Stimulated activated CD8-positive, alpha-beta memory T cell treated with anti-CD3 and anti-CD28 coated beads, Interleukin-15, amount 100 ng/mL, for 4 hours (primary cell): ENCODE measurements at regions not wholly inside any gene's neighbourhood (a gene's known extent, or its start where the extent isn't known, plus 50 kb on each side); places are given as distances from the start of the nearest gene placed in this dataset.
"Not testable (repeated sequence)": the region's sequence is repeated elsewhere in the genome, so short reads cannot be mapped to it uniquely, and the experiment has no call there.

ENCODE experiments used
- DNase-seq, 2 donors: peaks; one replicate each; pipeline ENCODE4 v3.0.0-alpha.2; 2020; ENCODE audit warnings: low read depth in 2 of 2

DNA sequence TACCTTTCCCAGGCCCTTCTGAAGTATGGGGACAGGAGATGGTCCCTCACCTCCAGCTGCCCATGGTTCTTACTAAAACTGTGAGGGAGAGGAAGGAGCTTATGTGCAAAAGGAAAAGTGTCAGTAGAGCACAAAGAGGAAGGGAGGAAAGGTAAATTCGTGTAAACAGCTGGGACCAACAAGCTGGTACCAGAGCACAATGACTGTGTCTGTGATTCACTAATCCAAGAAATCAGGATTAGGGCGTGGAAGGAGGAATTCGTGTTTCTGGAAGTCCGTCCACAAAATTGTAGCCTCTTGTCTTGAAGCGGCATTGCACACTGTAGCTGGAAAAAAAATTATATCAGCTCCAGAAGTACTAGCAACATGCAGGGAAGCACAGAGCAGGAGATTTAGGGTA is 129.0 kb upstream of the RREB1 start:
- DNase-seq: no peak

DNA sequence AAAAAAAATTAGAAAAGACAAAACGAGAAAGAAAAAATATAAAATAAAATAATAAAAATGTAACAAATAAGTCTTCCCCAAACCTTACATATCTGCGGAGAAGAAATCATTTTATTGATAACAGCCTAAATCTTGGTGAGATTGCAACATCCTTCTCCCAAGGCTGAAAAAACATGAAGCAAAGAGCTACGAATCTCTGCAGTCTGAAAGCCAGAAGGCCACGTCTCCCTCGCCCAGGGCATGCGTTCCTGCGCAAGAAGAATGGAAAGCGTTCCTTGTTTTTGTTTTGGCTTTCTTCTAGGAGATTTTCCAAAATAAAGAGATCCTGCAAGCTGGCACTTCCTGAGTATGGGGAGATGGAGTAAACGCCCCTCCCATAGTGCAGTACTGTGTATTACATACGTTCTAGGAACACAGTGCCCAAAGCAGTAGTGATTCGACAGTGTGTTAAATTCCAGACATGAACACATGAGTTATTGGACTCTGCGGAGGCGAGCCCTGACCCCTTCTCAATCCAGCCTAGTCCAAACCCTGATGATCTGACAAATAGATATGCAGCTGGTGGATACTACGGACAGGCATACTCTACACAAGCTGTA is 126.7 kb upstream of the RREB1 start:
- DNase-seq: no peak

DNA sequence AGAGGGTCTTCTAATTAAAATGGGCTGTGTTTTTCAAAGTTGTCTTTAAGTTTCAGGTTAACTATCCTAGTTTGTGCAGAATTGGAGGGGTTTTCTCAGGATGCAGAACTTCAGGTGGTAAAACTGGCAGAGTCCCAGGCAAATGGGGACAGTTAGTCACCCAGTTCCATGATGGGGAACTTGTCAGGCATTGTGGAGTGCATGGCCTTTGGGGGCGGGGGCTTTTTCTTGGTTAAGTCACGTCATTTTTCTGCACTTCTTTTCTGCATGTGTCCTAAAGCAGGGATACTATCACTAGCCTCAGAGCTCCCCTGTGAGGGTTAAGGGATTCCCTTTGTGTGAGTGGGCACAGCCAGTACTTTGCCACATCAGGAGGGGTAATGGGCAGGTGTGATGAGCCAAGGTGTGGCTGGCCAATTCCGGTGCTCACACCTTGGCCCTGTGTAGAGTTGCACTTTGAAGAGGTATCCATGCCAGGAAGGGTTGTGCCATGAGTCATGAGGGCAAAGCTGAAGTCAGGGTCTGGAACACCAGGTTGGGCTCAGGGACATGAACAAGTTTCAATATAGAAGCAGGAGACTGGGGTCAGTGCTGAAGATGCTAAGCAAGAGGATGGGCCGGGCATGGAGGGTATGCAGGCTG is 126.0 kb upstream of the RREB1 start:
- DNase-seq: no peak

DNA sequence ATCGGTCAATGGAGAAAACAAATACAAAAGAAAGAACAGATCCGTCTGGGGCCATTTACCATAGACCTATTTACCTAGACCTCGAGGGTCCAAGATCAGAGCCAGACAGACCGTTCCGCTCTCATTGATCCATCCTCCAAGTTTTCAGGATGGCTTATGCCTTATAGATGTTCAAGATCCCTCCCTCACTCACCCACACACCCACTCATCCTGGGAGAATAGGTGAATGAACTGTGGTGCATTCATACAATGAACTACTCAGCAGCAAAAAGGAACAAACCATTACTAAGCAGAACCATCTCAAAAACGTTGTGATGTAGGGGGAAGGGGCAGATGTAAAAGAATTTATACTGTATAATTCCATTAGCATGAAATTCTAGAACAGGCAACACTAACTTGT is 125.1 kb upstream of the RREB1 start:
- no peak for DNase-seq

DNA sequence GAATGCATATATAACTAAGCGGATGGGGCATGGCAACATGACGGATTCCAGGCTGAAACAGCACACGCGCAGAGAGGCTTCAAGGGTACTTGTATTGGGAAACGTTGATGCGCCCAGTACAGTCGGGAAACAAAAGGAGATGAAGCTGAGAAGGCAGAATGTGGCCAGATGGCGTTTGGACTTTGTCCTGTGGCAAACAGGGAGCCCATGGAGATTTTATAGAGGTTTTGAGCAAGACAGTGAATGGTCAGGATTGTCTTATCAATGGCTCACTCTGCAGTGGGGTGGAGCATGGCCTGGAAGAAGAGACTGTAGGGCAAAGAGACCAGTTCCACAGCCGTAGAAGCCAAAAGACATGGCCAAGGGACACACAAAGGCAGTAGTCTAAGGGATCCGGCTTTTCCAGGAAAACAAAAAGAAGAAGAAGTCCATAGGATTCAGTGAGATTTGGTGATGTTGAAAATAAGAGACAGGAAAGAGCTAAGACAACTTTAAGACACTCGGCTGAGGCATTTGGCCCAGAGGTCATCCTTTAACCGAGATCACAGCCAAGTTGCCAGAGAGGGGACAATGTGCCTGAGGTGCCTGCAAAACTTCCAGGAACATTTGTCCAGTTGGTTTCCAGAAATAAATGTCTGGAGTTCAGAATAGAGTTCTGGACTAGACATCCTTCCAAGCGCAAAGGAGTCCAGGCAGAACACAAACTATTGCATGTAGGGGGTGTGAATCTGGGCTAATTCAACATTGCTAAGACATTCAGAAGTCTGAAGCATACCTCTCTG is 123.0 kb upstream of the RREB1 start:
- DNase-seq: no peak

DNA sequence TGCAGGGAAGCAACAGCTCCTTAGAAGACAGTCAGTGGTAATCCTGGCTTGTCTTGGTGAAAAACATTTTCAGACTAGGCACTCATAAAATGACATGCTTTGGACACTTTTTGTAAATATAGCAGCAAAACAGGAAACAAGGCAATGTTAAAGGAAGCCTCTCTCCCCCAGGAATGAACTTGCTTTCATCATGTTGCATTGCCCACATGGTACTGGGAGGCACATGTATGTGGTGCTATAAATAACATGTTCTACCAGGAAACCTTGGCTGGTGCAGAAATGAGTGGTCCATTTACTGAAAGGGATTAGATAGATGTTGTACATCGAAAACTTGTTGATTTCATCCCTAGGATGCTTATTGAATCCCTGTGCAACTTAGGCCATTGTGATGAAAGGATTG is 121.4 kb upstream of the RREB1 start:
- DNase-seq: no peak

DNA sequence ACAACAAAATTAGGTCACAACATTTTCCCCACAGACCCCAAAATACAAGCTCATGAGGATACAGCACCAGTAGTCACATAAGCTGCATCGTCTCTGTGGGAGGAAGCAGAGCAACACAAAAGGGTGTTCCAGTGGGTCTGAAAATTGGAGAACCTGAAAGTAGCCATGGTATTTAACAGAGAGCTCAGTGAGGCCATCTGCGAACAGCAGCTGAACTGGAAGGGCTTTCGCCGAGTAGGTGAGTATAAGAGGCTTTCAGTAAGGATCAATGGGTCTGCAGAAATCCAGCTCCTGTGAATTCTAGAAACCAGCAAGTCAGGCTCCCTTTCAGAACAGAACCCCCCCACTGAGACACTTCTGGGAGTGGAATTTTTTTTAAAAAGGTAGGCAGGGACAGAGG is 120.0 kb upstream of the RREB1 start:
- DNase-seq: no peak

DNA sequence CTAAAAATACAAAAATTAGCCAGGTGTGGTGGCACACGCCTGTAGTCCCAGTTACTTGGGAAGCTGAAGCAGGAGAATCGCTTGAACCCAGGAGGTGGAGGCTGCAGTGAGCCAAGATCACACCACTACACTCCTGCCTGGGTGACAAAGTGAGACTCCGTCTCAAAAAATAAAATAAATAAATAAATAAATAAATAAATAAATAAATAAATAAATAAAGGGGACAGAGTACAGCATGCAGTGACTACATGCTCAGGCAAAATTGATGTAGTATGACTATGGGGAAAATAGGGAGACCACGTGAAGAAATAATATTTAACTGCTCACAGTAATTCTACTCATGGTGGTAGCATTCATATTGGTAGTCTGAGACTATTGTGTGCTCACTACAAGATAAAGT is 117.7 kb upstream of the RREB1 start:
- not testable (repeated sequence) for DNase-seq

DNA sequence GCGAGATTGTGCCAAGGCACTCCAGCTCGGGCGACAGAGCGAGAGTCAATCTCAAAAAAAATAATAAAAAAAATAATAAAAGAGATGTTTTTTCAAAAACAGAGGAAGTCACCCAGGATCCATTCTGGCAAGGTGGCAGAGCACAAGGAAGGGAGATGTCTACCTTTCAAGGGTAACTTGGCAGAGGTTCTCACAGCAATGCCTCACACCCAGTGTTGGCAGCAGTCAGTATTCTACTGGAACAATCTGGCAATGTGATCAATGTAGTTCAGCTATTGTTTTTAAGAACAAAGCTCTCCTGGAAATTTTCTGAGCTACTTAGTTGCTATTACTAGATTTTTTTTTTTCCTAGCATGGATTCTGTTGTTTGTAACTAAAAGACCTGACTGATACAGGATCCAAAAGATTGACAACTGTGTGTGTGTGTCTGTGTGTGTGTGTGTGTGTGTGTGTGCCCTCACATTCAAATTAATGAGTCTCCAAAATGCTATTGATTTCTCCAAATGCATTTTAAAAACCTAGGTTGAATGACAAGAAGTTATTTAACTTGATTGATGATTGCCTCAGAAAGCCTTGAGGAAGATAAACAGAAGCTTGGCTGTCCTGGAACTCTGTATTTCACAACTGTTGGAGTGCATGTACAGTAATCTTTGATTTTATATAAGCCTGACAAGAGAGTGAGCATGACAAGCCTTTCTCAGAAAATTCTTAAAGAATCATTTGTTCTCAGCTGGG is 114.1 kb upstream of the RREB1 start:
- DNase-seq: no peak

DNA sequence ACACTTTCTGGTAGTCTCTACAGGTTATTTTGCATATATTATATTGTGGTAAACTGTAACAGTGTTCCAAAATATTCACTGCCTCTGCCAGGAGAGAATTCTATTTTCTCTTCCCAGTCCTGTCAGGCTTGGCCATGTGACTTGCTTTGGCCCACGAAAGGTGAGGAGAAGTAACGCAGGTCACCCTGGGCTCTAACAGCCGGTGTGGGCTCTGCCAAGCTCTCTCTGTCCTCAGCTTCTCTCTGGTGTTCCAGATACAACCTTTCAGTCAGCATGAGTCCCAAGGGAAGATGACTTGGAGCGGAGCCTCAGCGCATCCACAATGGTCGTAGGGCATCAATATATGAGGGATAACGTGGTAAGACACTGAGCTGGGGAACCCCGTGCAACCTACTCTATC is 113.0 kb upstream of the RREB1 start:
- no peak for DNase-seq

DNA sequence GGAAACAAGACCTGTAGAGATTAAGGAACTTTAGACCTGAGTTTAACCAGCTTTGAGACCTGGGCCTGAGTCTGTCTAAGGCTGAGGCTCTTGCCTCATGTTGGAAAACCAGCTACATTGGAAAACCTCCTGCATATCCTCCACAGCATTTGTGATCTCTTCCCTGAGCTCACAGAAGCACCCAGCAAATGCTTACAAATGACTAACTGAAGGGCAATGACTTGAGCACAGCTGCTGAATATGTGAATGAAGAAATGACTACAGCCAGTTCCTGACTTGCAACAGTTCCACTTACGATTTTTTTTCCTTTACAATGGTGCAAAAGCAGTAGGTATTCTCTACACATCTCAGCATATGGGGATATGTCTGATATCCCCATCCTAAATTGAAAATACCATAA is 112.4 kb upstream of the RREB1 start:
- DNase-seq: no peak

DNA sequence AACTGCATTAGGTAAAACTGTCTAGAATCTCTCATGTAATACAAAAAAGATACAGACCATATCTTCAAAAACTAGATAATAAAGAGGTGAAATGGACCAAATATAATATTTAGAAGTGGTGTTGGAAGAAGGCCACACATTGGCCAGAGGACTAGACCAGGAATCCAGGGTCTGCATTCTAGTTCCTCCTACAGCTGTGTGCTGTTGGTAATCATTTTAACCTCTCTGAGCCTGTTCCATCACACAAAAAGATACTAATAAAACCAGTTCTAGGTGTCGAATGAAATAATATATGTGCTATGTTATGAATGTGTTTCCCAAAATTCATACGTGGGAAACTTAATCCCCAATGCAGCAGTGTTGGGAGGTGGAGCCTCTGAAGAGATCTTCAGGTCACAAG is 111.6 kb upstream of the RREB1 start:
- no peak for DNase-seq

DNA sequence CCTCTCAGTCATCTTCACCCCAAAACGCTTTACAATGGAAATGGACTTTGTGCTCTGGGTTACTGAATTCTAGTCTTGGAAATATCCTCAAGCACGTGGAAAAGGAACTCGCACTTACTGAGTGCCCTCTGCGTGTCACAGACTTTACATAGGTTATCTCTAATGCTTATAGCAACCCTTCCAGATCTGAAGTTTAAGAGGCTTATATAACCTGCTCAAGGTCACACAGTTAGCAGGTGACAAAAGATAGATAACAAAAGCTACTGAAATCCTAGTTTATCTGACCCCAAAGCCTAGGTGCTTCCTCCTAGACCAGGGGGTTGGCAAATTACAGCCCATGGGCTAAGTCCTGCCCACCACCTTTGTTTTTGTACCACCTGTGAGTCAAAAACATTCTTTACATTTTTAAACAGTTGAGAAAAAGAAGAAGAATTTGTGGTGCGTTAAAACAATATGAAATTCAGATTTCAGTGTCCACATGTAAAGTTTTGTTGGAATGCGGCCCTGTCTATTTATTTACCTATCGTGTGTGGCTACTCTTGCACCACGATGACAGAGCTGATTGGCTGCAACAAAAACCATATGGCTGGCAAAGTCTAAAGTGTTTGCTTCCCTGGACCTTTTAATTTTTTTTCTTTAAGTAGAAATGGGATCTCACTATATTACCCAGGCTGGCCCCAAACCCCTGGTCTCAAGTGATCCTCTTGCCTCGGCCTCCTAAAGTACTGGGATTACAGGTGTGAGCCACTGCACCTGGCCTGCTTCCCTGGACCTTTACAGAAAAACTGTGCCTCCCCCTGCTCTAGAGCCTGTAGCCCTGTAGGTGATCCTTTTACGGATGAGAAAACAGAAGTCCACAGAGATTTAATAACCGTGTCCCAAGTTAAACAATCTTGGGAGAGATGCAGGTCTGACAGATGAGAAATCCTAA is 110.2 kb upstream of the RREB1 start:
- no peak for DNase-seq

DNA sequence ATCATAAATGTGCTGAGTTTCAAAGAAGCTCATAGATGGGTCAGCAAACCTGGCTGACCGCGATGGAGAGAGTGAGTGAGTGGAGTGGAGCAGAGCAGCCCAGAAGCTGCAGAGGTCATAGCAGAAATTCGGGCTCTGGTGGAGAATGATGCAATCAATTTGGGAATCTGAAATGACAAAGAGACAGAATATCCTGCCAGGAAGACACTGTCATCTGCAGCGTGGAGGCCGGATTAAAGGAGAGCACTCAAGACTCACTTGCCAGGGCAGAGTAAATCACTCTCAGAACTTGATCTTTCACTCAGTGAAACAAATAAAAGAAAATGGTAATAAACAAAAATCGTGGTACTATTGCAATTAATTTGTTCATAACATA is 109.6 kb upstream of the RREB1 start:
- DNase-seq: no peak

DNA sequence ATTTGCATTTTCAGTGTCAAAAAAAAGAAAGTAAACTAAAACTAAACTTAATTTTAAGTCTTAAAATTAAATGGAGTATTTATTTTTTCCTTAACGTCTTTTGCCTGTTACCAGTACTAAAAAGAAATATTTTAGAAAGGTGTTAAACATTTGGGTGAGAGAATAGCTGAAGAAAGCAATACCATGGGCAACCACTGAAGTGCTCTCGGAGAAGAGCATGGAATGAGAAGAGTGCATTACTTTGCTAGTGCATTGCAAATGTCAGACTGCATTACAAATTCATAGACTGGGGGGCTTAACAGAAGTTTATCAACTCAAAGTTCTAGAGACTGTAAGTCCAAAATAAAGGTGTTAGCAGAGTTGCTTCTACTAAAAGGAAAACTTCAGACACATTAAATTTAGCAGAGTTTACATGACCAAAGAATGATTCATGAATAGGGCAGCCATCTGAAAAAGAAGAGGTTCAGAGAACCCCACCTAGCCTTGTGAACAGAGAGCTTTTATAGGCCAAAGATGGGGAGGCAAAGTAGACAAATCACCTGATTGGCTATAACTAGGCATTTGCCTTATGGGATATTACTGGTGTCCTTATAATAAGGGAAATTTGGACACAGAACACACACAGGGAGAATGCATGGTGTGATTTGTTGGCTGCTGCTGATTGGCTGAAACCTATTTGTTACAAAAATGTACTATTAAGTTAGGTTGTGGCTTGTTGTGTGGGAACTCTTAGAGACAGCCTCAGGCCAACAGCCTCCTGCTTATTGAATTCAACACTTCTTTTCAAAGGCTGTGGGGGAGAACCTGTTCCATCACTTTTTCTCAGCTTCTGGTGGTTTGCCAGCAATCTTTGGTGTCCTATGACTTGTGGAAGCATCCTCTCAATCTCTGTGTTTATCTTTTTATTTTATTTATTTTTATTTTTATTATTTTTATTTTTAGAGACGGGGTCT is 106.7 kb upstream of the RREB1 start:
- no peak for DNase-seq

DNA sequence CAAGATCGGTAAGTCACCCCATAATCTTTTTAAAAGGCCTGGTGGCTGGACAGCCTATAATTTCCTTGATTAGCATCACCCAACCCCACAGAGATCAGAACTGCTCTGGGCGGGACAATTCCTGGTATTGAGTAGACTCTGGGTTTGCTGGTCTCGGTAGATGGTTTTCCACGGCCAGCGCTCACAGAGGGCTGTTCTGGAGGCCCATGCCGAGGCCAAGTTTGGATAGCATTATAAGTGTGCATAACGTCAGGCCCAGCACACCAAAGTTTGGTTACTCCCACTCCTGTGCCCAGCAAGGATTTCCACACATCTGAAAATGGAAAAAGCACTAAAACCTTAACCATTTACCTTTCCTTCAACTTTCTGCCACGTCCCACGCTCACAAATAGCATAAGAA is 104.7 kb upstream of the RREB1 start:
- no peak for DNase-seq

DNA sequence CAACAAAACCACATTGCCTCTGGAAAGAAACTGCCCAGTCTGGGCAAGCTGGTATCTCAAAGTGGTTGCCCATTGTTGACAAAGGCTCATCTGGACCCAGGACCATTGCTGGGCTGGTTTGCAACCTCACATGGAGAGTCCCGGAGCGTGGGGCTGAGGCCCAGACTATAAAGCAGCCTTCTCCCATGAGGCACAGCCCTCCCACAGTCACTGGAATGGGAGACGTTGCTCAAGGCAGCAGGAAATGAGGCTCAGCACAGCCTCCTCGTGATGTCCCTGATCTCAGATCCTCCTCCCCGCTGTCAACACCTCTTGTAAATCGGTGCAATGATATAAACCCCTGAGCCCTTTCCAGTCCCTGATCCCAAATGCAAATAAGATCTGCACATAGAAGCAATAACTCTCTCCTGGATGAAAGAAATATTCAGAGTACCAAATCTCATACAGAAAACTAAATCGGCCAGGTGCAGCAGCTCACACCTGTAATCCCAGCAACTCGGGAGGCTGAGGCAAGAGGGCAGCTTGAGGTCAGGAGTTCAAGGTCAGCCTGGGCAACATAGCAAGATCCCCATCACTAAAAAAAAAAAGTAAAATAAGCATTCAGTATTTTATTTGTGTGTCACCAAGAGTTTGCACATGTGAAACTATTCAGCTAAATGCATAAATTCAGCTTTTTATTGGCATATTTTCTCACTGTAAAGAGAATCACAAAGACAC is 103.0 kb upstream of the RREB1 start:
- DNase-seq: no peak

DNA sequence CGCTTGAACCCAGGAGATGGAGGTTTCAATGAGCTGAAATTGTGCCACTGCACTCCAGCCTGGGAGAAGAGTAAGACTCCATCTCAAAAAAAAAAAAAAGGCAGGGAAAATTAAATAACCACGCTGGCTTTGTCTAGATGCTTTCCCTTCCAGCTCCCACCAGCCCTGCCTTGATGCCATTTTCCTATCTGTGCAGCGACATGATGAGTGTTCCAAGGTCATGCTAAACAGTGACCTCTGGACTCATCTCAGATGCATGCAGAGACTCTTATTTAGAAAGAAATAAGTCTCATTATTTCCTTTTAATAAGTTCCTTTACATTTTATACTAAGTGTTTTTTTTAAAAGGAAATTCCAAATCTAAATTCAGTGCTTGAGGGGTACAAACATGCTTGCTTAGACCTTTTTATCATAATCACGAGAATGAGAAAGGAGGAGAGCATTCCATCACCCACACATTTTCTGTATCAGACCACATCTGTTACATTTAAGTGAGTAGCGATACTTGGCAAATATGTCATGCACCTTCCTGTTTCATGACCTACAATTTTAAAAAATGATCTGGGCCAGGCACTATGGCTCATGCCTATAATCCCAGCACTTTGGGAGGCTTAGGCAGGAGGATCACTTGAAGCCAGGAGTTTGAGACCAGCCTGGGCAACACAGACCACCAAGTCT is 101.1 kb upstream of the RREB1 start:
- no peak for DNase-seq

DNA sequence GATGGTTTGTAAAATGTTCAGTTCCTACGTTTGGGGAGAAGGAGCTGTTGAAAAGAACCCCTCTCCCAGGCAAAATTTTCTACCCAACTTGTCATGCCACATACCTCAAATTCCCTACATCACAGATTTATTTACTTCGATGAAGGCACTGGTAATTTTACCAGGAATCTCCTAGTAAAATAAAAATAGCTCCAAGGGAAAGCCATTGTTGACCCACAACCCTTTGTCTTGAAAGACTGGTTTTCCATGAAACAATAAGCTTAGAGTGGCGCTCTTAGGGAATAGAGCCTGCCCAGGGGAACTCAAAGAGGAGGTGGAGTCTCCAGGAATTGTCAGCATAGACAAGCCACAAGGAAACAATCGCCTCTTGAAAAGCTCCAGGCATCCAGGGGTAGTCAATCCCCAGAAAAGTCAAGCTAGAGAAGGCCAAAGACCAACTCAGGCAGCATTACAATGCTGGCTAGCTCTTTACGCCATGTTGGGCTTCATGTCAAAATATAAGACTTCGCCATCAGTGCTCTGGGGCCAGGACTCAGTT is 99.2 kb upstream of the RREB1 start:
- no peak for DNase-seq
